Breast epithelium (tissue), 3 donors: ENCODE measurements at regions not wholly inside any gene's neighbourhood (a gene's known extent, or its start where the extent isn't known, plus 50 kb on each side); places are given as distances from the start of the nearest gene placed in this dataset.

Experiments
- POLR2A ChIP-seq: fragments of 450-650 bp; IDR thresholded peaks from one replicate; pipeline ENCODE4 v1.6.1; 2016; ENCODE audit warnings: antibody characterized with exemption, mild to moderate bottlenecking, moderate library complexity
- POLR2AphosphoS5 ChIP-seq, 3 donors: sonication (generic); formaldehyde crosslinking; IDR thresholded peaks; one replicate each; pipeline ENCODE4 v1.6.1; 2017; ENCODE audit warnings: antibody characterized with exemption in 3 of 3
- TF ChIP-seq, protein P1 (sequence below), 3 donors: fragments of 450-650 bp; IDR thresholded peaks; one replicate each; pipeline ENCODE4 v1.5.1; 2016 to 2017; ENCODE audit warnings: antibody characterized with exemption in 3 of 3, mild to moderate bottlenecking in 3 of 3, moderate library complexity in 3 of 3

DNA sequence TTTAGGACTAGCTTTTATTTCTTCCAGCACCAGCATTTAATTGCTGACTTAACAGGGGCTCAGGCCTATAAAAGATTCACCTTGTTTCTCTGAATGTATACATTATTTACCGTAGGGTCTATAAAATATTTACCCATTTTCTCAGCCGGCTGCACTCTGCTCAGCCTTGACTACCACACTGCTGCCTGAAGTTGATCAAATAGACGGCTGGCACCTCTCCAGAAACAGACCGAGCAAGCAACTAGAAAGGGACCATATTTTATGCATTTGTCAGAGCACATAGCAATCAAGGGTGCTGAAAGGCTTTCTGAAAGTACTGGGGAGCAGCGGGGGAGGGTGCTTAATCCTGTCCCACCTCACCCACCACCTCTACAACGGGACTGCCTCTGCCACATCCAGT is 64.7 kb upstream of the FGGY start:
- TF ChIP-seq POLR2A (no peak), POLR2AphosphoS5 (IDR thresholded peaks at IDR 0.05) (no peak)
- TF ChIP-seq, protein P1, sequence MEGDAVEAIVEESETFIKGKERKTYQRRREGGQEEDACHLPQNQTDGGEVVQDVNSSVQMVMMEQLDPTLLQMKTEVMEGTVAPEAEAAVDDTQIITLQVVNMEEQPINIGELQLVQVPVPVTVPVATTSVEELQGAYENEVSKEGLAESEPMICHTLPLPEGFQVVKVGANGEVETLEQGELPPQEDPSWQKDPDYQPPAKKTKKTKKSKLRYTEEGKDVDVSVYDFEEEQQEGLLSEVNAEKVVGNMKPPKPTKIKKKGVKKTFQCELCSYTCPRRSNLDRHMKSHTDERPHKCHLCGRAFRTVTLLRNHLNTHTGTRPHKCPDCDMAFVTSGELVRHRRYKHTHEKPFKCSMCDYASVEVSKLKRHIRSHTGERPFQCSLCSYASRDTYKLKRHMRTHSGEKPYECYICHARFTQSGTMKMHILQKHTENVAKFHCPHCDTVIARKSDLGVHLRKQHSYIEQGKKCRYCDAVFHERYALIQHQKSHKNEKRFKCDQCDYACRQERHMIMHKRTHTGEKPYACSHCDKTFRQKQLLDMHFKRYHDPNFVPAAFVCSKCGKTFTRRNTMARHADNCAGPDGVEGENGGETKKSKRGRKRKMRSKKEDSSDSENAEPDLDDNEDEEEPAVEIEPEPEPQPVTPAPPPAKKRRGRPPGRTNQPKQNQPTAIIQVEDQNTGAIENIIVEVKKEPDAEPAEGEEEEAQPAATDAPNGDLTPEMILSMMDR (IDR thresholded peaks at IDR 0.05), result no peak
